ENCODE measurements at regions not wholly inside any gene's neighbourhood (a gene's known extent, or its start where the extent isn't known, plus 50 kb on each side); places are given as distances from the start of the nearest gene placed in this dataset.

- TF ChIP-seq TAF1 (IDR thresholded peaks at IDR 0.05; ENCODE audit: borderline replicate concordance, insufficient read depth, low read length) (no peak), FOXP2 (optimal IDR thresholded peaks at IDR 0.05; ENCODE audit: borderline replicate concordance, extremely low read depth, extremely low read length, insufficient read depth) (no peak), POLR2AphosphoS5 (IDR thresholded peaks at IDR 0.05; ENCODE audit: low read depth, low read length) (no peak), REST (IDR thresholded peaks at IDR 0.05; ENCODE audit: insufficient read depth in 1 of 2, low read depth in 2 of 2, low read length in 2 of 2) (no peak), SIN3A (IDR thresholded peaks at IDR 0.05; ENCODE audit: borderline replicate concordance, insufficient read depth, low read length) (no peak)
These were observed 500.8 kb downstream of the MN1 start for GRCh38 chr22:27300536-27301285.

DNA sequence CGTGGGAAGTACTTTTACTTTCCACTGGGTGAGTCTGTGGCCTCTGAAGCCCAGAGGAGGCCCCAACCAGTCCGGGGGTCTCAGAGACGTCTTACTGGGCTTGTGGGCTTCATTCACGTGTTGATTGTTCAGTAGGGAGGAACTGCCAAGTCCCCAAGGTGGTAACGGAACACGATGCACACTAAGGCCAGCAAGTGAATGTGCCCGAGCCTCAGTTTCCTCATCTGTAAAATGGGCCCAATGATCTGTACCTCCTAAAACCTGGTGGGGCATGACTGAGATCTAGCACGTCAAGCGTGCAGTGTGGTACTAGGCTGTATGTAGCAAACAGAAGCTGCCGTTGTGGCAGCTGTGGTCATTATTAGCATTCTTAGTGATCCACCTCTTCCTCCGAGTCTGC lies 499.1 kb downstream of the MN1 start:
- no peak for TF ChIP-seq FOXP2 (optimal IDR thresholded peaks at IDR 0.05; ENCODE audit: borderline replicate concordance, extremely low read depth, extremely low read length, insufficient read depth)
- TF ChIP-seq SIN3A (IDR thresholded peaks at IDR 0.05; ENCODE audit: borderline replicate concordance, insufficient read depth, low read length), result no peak
- no peak for TF ChIP-seq TAF1 (IDR thresholded peaks at IDR 0.05; ENCODE audit: borderline replicate concordance, insufficient read depth, low read length)
- no peak for TF ChIP-seq REST (IDR thresholded peaks at IDR 0.05; ENCODE audit: insufficient read depth in 1 of 2, low read depth in 2 of 2, low read length in 2 of 2)
- TF ChIP-seq POLR2AphosphoS5 (IDR thresholded peaks at IDR 0.05; ENCODE audit: low read depth, low read length), result no peak

- TF ChIP-seq SIN3A (IDR thresholded peaks at IDR 0.05; ENCODE audit: borderline replicate concordance, insufficient read depth, low read length), result no peak
- no peak for TF ChIP-seq TAF1 (IDR thresholded peaks at IDR 0.05; ENCODE audit: borderline replicate concordance, insufficient read depth, low read length)
- TF ChIP-seq FOXP2 (optimal IDR thresholded peaks at IDR 0.05; ENCODE audit: borderline replicate concordance, extremely low read depth, extremely low read length, insufficient read depth), result no peak
- TF ChIP-seq REST (IDR thresholded peaks at IDR 0.05; ENCODE audit: insufficient read depth in 1 of 2, low read depth in 2 of 2, low read length in 2 of 2), result no peak
These were observed 497.8 kb downstream of the MN1 start for GRCh38 chr22:27303718-27304117.

GRCh38 chr22:27306771-27307170 lies 494.8 kb downstream of the MN1 start:
- TF ChIP-seq SIN3A (IDR thresholded peaks at IDR 0.05; ENCODE audit: borderline replicate concordance, insufficient read depth, low read length) (no peak), TAF1 (IDR thresholded peaks at IDR 0.05; ENCODE audit: borderline replicate concordance, insufficient read depth, low read length) (no peak), POLR2AphosphoS5 (IDR thresholded peaks at IDR 0.05; ENCODE audit: low read depth, low read length) (no peak), REST (IDR thresholded peaks at IDR 0.05; ENCODE audit: insufficient read depth in 1 of 2, low read depth in 2 of 2, low read length in 2 of 2) (no peak), FOXP2 (optimal IDR thresholded peaks at IDR 0.05; ENCODE audit: borderline replicate concordance, extremely low read depth, extremely low read length, insufficient read depth) (no peak)

Measured in PFSK-1 (cell line).